ENCODE measurements at regions not wholly inside any gene's neighbourhood (a gene's known extent, or its start where the extent isn't known, plus 50 kb on each side); places are given as distances from the start of the nearest gene placed in this dataset.

GRCh38 chr3:159249472-159250174, 447.8 kb downstream of the MFSD1 start:
- Histone ChIP-seq H3K79me2 (ENCODE audit: insufficient read depth, low read length) (no peaks in the 10 kb centered on the region), H3K36me3 (ENCODE audit: low read length) (no peaks in the 10 kb centered on the region), H4K20me1 (ENCODE audit: low read depth, low read length) (no peaks in the 10 kb centered on the region), H3K9me2 (replicated peaks; ENCODE audit: insufficient read depth, low read length) (no peaks in the 10 kb centered on the region), H3K4me3 (ENCODE audit: insufficient read depth, low read length, poor library complexity, severe bottlenecking) (no peak overlapping the region), H3K27ac (ENCODE audit: low read depth, low read length) (no peak overlapping the region), H3K9ac (ENCODE audit: low read length) (no peak overlapping the region), H3K27me3 (ENCODE audit: low read length) (no peaks in the 10 kb centered on the region), H2AFZ (ENCODE audit: low read depth, low read length, severe bottlenecking) (no peak overlapping the region), H3F3A (ENCODE audit: insufficient read depth) (no peaks in the 10 kb centered on the region), H3K9me3 (ENCODE audit: insufficient read depth, low read length) (peaks cover 5% of the 10 kb centered on the region; the same call in 1 of the 2 replicates), H3K4me2 (ENCODE audit: low read depth, low read length, poor library complexity, severe bottlenecking) (no peak overlapping the region)
- TF ChIP-seq EZH2phosphoT487 (conservative IDR thresholded peaks at IDR 0.05; ENCODE audit: low read length) = no peak
- no peak for TF ChIP-seq CTCF (IDR thresholded peaks at IDR 0.05; ENCODE audit: insufficient read depth, low read length, poor library complexity, severe bottlenecking)

GRCh38 chr3:159250961-159251360, 449.1 kb downstream of the MFSD1 start:
- Histone ChIP-seq H3F3A (ENCODE audit: insufficient read depth) (no peaks in the 10 kb centered on the region), H3K9me3 (ENCODE audit: insufficient read depth, low read length) (peaks cover 5% of the 10 kb centered on the region; the same call in 1 of the 2 replicates), H3K9ac (ENCODE audit: low read length) (no peak overlapping the region), H3K4me3 (ENCODE audit: insufficient read depth, low read length, poor library complexity, severe bottlenecking) (no peak overlapping the region), H4K20me1 (ENCODE audit: low read depth, low read length) (no peaks in the 10 kb centered on the region), H3K4me2 (ENCODE audit: low read depth, low read length, poor library complexity, severe bottlenecking) (no peak overlapping the region), H3K79me2 (ENCODE audit: insufficient read depth, low read length) (no peaks in the 10 kb centered on the region), H3K9me2 (replicated peaks; ENCODE audit: insufficient read depth, low read length) (no peaks in the 10 kb centered on the region), H2AFZ (ENCODE audit: low read depth, low read length, severe bottlenecking) (no peak overlapping the region), H3K27ac (ENCODE audit: low read depth, low read length) (no peak overlapping the region), H3K36me3 (ENCODE audit: low read length) (no peaks in the 10 kb centered on the region), H3K27me3 (ENCODE audit: low read length) (no peaks in the 10 kb centered on the region)
- TF ChIP-seq EZH2phosphoT487 (conservative IDR thresholded peaks at IDR 0.05; ENCODE audit: low read length) (no peak), CTCF (IDR thresholded peaks at IDR 0.05; ENCODE audit: insufficient read depth, low read length, poor library complexity, severe bottlenecking) (no peak)

- Histone ChIP-seq H3K9me3 (ENCODE audit: insufficient read depth, low read length) (peaks cover 5% of the 10 kb centered on the region; the same call in 1 of the 2 replicates), H3K79me2 (ENCODE audit: insufficient read depth, low read length) (no peaks in the 10 kb centered on the region), H3K9ac (ENCODE audit: low read length) (no peak overlapping the region), H3K27ac (ENCODE audit: low read depth, low read length) (no peak overlapping the region), H2AFZ (ENCODE audit: low read depth, low read length, severe bottlenecking) (no peak overlapping the region), H3F3A (ENCODE audit: insufficient read depth) (no peaks in the 10 kb centered on the region), H3K4me3 (ENCODE audit: insufficient read depth, low read length, poor library complexity, severe bottlenecking) (no peak overlapping the region), H3K36me3 (ENCODE audit: low read length) (no peaks in the 10 kb centered on the region), H3K4me2 (ENCODE audit: low read depth, low read length, poor library complexity, severe bottlenecking) (no peak overlapping the region), H3K9me2 (replicated peaks; ENCODE audit: insufficient read depth, low read length) (no peaks in the 10 kb centered on the region), H3K27me3 (ENCODE audit: low read length) (no peaks in the 10 kb centered on the region), H4K20me1 (ENCODE audit: low read depth, low read length) (no peaks in the 10 kb centered on the region)
- TF ChIP-seq CTCF (IDR thresholded peaks at IDR 0.05; ENCODE audit: insufficient read depth, low read length, poor library complexity, severe bottlenecking) = no peak
- TF ChIP-seq EZH2phosphoT487 (conservative IDR thresholded peaks at IDR 0.05; ENCODE audit: low read length) = no peak
Measured at GRCh38 chr3:159252274-159252673, 450.4 kb downstream of the MFSD1 start.

Data from SU-DHL-6 (cell line).